ENCODE measurements at regions not wholly inside any gene's neighbourhood (a gene's known extent, or its start where the extent isn't known, plus 50 kb on each side); places are given as distances from the start of the nearest gene placed in this dataset.

DNA sequence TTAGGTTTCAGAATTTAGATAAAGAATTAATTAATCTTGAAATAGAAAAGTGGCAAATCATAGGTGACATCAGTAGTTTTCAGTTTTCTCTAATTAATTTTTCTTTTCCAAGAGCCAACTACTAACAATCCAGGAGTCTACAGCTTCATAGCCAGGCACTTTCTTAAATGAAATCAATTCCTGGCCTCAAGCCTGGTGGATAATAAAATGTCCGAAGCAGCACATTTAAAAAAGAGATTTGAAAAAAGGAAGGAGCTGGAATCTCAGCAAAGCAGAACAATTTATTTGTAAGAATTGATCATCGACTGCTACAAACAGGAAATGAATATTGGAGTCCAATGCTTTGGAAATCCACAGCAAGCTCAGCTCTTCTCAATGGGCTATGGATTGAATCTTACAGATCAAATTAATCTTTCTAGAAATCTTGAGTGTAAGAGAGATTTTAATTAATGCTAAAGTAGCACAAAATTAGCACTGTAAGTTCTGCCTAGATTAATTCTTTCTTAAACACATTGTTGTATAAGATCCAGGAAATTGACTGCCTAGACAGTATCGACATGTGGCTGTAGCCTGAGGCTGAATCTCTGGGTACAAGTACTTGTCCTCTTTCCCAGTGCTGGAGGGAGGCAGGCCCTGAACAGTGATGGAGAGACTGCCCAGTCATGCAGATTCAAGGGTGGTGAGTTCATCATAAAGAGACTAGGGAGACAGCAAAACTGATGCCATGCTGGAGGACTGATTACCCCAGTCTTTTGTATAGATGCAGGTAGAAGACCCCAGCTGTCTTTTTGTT is 167.8 kb upstream of the POU2AF2 start:
- no peak for DNase-seq
- intact Hi-C loops (cut with DNase I; ENCODE audit: low total_unique reads), result no loop called here
- no peaks in the 10 kb centered on the region for H3K9me3 ChIP-seq
- 63 to 69% methylated on average over 3 of the region's 3 CpGs for WGBS, 2 donors
- H3K27me3 ChIP-seq, result no peaks in the 10 kb centered on the region
- H3K4me3 ChIP-seq, result no peak overlapping the region
- TF ChIP-seq, protein P1, sequence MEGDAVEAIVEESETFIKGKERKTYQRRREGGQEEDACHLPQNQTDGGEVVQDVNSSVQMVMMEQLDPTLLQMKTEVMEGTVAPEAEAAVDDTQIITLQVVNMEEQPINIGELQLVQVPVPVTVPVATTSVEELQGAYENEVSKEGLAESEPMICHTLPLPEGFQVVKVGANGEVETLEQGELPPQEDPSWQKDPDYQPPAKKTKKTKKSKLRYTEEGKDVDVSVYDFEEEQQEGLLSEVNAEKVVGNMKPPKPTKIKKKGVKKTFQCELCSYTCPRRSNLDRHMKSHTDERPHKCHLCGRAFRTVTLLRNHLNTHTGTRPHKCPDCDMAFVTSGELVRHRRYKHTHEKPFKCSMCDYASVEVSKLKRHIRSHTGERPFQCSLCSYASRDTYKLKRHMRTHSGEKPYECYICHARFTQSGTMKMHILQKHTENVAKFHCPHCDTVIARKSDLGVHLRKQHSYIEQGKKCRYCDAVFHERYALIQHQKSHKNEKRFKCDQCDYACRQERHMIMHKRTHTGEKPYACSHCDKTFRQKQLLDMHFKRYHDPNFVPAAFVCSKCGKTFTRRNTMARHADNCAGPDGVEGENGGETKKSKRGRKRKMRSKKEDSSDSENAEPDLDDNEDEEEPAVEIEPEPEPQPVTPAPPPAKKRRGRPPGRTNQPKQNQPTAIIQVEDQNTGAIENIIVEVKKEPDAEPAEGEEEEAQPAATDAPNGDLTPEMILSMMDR (IDR thresholded peaks at IDR 0.05), result no peak
- no peak for TF ChIP-seq POLR2A (IDR thresholded peaks at IDR 0.05)
- H3K27ac ChIP-seq, result no peak overlapping the region
- H3K4me1 ChIP-seq, result peaks cover 4% of the 10 kb centered on the region
- no peaks in the 10 kb centered on the region for H3K36me3 ChIP-seq (ENCODE audit: low read depth, missing control alignments)

DNA sequence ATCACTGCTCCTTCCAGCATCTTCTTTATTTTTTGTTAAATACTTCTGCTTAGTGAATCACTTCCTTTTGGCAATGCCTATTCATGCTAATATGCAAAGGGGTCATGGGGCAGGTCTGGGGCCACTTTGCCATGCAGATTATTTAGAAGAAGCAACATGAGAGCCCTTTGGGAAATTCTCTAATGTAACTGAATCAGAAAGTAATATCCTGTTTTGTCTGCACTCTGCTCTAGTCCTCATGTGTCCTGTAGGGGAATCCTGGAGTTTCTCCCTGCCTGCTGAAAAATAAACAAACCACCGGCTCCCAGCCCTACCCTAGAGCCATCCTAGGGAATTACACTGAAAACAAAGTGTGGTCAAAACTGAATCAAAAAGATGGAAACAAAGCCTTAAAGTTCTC is 176.5 kb upstream of the POU2AF2 start:
- no peaks in the 10 kb centered on the region for H3K27me3 ChIP-seq
- H3K27ac ChIP-seq, result no peak overlapping the region
- no peaks in the 10 kb centered on the region for H3K4me1 ChIP-seq
- no peak for DNase-seq
- H3K36me3 ChIP-seq (ENCODE audit: low read depth, missing control alignments), result no peaks in the 10 kb centered on the region
- intact Hi-C loops (cut with DNase I; ENCODE audit: low total_unique reads), result no loop called here
- TF ChIP-seq, protein P1 (IDR thresholded peaks at IDR 0.05), result no peak
- TF ChIP-seq POLR2A (IDR thresholded peaks at IDR 0.05), result no peak
- H3K4me3 ChIP-seq, result no peak overlapping the region
- WGBS, 2 donors, result 40 to 50% methylated on average over 1 of the region's 1 CpG
- H3K9me3 ChIP-seq, result no peaks in the 10 kb centered on the region

DNA sequence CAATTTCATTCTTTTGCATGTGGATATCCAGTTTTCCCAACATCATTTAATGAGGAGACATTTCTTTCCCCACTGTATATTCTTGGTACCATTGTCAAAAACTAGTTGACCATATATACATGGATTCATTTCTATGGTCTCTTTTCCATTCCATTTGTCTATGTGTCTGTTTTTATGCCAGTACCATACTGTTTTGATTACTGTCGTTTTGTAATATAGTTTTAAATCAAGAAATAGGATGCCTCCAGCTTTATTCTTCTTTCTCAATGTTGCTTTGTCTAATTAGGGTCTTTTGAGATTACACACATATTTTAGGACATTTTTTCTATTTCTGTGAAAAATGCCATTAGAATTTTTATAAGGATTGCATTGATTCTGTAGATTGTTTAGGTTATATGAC is 177.5 kb upstream of the POU2AF2 start:
- Histone ChIP-seq H3K27me3 (no peaks in the 10 kb centered on the region), H3K27ac (no peak overlapping the region), H3K9me3 (no peaks in the 10 kb centered on the region), H3K4me1 (no peaks in the 10 kb centered on the region), H3K4me3 (no peak overlapping the region), H3K36me3 (ENCODE audit: low read depth, missing control alignments) (no peaks in the 10 kb centered on the region)
- DNase-seq, result no peak
- intact Hi-C loops (cut with DNase I; ENCODE audit: low total_unique reads), result no loop called here
- 91 to 98% methylated on average over 1 of the region's 1 CpG for WGBS, 2 donors
- no peak for TF ChIP-seq POLR2A (IDR thresholded peaks at IDR 0.05)
- TF ChIP-seq, protein P1 (IDR thresholded peaks at IDR 0.05), result no peak

DNA sequence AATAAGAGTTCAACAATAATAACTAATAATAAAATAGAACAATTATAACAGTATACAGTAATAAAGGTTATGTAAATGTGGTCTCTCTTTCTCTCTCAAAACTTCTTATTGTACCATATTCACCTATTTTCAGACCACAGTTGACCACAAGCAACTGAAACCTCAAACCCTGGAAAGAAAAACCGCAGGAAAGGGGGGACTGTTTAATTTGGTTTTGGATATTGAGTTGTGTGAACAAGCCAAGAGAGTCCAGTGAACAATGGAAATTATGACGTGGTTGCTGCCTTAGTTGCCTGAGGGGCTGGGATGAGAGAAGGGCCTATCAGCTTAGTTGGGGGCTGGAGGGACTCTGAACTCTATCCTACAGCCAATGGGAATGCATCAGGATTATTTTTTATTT is 178.7 kb upstream of the POU2AF2 start:
- 87 to 95% methylated on average over 2 of the region's 2 CpGs for WGBS, 2 donors
- DNase-seq, result no peak
- intact Hi-C loops (cut with DNase I; ENCODE audit: low total_unique reads), result no loop called here
- no peak for TF ChIP-seq POLR2A (IDR thresholded peaks at IDR 0.05)
- TF ChIP-seq, protein P1 (IDR thresholded peaks at IDR 0.05), result no peak
- no peaks in the 10 kb centered on the region for H3K4me1 ChIP-seq
- no peak overlapping the region for H3K4me3 ChIP-seq
- no peaks in the 10 kb centered on the region for H3K36me3 ChIP-seq (ENCODE audit: low read depth, missing control alignments)
- no peaks in the 10 kb centered on the region for H3K27me3 ChIP-seq
- no peak overlapping the region for H3K27ac ChIP-seq
- no peaks in the 10 kb centered on the region for H3K9me3 ChIP-seq

Data from testis (tissue), 2 donors.